ENCODE measurements at regions not wholly inside any gene's neighbourhood (a gene's known extent, or its start where the extent isn't known, plus 50 kb on each side); places are given as distances from the start of the nearest gene placed in this dataset.

DNA sequence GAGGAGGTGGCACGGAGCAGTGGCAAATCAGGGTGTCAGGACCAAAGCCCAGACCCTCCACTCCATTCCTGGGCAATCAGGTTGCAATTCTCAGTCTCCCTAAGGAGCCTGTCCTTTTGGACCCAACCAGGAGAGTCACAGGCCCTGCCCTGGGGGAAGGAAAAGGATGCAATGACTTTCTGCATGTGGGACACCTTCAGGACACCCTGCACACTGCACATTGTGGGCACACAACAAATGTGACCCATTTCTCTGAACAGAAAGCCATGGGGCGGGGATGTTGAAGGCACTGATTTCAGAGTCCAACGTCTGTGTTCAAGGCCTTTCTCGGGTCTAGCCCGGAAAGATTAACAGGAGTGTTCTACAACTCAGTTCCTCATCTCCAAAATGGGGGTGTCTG lies 286.2 kb upstream of the FOXF1 start:
- TF ChIP-seq CTCF (IDR thresholded peaks at IDR 0.05; ENCODE audit: insufficient read depth in 1 of 2, low read depth in 1 of 2, low read length in 1 of 2, severe bottlenecking in 1 of 2, unreplicated experiment in 1 of 2) = no peak
- H3K9me3 Mint-ChIP-seq (ENCODE audit: unreplicated experiment) = no peaks in the 10 kb centered on the region
- Histone ChIP-seq H3K36me3 (ENCODE audit: control insufficient read depth, insufficient read depth, low read length) (no peaks in the 10 kb centered on the region), H3K27me3 (replicated peaks; ENCODE audit: control insufficient read depth, insufficient read depth, low read length) (peaks cover 4% of the 10 kb centered on the region; the same call in 1 of the 2 replicates), H3K4me1 (no peaks in the 10 kb centered on the region), H3K9me3 (no peaks in the 10 kb centered on the region), H3K4me3 (ENCODE audit: low read depth, low read length) (no peak overlapping the region)
- peak; percentile 24 to 36 for DNase-seq
- ChIA-PET POLR2A (no interaction called here), CTCF (no interaction called here)
- no peaks in the 10 kb centered on the region for H3K4me1 Mint-ChIP-seq (ENCODE audit: low read depth, unreplicated experiment)
- H3K27ac Mint-ChIP-seq (ENCODE audit: unreplicated experiment) = no peak overlapping the region
- H3K27me3 Mint-ChIP-seq (ENCODE audit: insufficient read depth, unreplicated experiment) = peaks cover 34% of the 10 kb centered on the region
- H3K36me3 Mint-ChIP-seq (ENCODE audit: insufficient read depth, unreplicated experiment) = no peaks in the 10 kb centered on the region
- BruUV-seq (replicated peaks) = no TSS peak
- H3K4me3 Mint-ChIP-seq (ENCODE audit: unreplicated experiment) = no peak overlapping the region
- intact Hi-C loops (cut with micrococcal nuclease; ENCODE audit: unreplicated experiment) = no loop called here

DNA sequence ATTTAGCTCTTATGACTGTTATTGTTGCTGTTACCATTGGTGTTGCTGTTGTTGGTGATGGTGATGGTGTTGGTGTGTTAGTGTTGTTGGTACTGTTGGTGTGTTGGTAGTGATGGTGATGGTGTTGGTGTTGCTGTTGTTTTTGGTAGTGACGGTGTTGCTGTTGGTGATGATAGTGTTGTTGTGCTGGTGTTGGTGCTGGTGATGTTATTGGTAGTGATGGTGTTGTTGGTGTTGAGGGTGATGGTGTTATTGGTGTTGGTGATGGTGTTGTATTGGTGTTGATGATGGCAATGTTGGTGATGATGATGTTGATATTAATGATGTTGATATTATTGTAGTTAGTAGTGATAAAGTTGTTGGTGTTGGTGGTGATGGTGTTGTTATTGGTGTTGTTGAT lies 285.7 kb upstream of the FOXF1 start:
- Histone ChIP-seq H3K27me3 (replicated peaks; ENCODE audit: control insufficient read depth, insufficient read depth, low read length) (peaks cover 4% of the 10 kb centered on the region; the same call in 1 of the 2 replicates), H3K9me3 (no peaks in the 10 kb centered on the region), H3K4me3 (ENCODE audit: low read depth, low read length) (no peak overlapping the region), H3K36me3 (ENCODE audit: control insufficient read depth, insufficient read depth, low read length) (no peaks in the 10 kb centered on the region), H3K4me1 (no peaks in the 10 kb centered on the region)
- H3K9me3 Mint-ChIP-seq (ENCODE audit: unreplicated experiment) = no peaks in the 10 kb centered on the region
- no peak overlapping the region for H3K4me3 Mint-ChIP-seq (ENCODE audit: unreplicated experiment)
- ChIA-PET POLR2A (no interaction called here), CTCF (interaction anchor here (0.5 kb wide), 1 partner anchor 351 kb away, joined by 4 read pairs; no protein-coding TSS in a partner anchor)
- no peak for DNase-seq
- H3K27me3 Mint-ChIP-seq (ENCODE audit: insufficient read depth, unreplicated experiment) = peaks cover 32% of the 10 kb centered on the region
- H3K4me1 Mint-ChIP-seq (ENCODE audit: low read depth, unreplicated experiment) = no peaks in the 10 kb centered on the region
- no peak overlapping the region for H3K27ac Mint-ChIP-seq (ENCODE audit: unreplicated experiment)
- no peaks in the 10 kb centered on the region for H3K36me3 Mint-ChIP-seq (ENCODE audit: insufficient read depth, unreplicated experiment)
- intact Hi-C loops (cut with micrococcal nuclease; ENCODE audit: unreplicated experiment) = no loop called here
- no TSS peak for BruUV-seq (replicated peaks)
- TF ChIP-seq CTCF (IDR thresholded peaks at IDR 0.05; ENCODE audit: insufficient read depth in 1 of 2, low read depth in 1 of 2, low read length in 1 of 2, severe bottlenecking in 1 of 2, unreplicated experiment in 1 of 2) = no peak

- Mint-ChIP-seq H3K36me3 (ENCODE audit: insufficient read depth, unreplicated experiment) (no peaks in the 10 kb centered on the region), H3K4me3 (ENCODE audit: unreplicated experiment) (no peak overlapping the region), H3K27ac (ENCODE audit: unreplicated experiment) (no peak overlapping the region), H3K4me1 (ENCODE audit: low read depth, unreplicated experiment) (no peaks in the 10 kb centered on the region), H3K27me3 (ENCODE audit: insufficient read depth, unreplicated experiment) (peaks cover 30% of the 10 kb centered on the region), H3K9me3 (ENCODE audit: unreplicated experiment) (no peaks in the 10 kb centered on the region)
- Histone ChIP-seq H3K4me3 (ENCODE audit: low read depth, low read length) (no peak overlapping the region), H3K27me3 (replicated peaks; ENCODE audit: control insufficient read depth, insufficient read depth, low read length) (peaks cover 4% of the 10 kb centered on the region; the same call in 1 of the 2 replicates), H3K36me3 (ENCODE audit: control insufficient read depth, insufficient read depth, low read length) (no peaks in the 10 kb centered on the region), H3K9me3 (no peaks in the 10 kb centered on the region), H3K4me1 (no peaks in the 10 kb centered on the region)
- ChIA-PET POLR2A (no interaction called here), CTCF (no interaction called here)
- intact Hi-C loops (cut with micrococcal nuclease; ENCODE audit: unreplicated experiment) = no loop called here
- no TSS peak for BruUV-seq (replicated peaks)
- peak in 1 of 2 experiments; percentile 21 for DNase-seq
- TF ChIP-seq CTCF (IDR thresholded peaks at IDR 0.05; ENCODE audit: insufficient read depth in 1 of 2, low read depth in 1 of 2, low read length in 1 of 2, severe bottlenecking in 1 of 2, unreplicated experiment in 1 of 2) = no peak
Observed at GRCh38 chr16:86225905-86226371, 284.4 kb upstream of the FOXF1 start.
